ENCODE measurements at regions not wholly inside any gene's neighbourhood (a gene's known extent, or its start where the extent isn't known, plus 50 kb on each side); places are given as distances from the start of the nearest gene placed in this dataset.

DNA sequence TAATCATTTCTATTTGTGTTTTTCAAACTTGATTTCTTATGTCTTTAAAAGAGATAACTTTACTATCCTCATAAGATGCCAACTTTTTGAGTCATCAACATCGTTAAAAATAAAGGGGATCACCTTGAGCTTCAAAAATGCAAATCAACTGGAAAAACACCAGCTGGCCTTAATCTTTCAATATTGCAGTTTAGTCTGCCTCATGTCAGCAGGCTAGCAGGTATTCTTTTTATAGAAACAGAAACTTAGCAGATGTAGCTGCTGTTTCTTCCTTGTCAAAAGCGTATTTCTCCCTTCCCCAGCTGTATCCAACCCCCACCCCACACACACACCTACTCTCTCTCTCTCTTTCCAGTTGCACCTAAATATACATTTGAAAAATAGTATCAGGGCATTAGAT is 154.1 kb upstream of the ZNF804A start:
- Histone ChIP-seq H2AFZ (ENCODE audit: low read depth, low read length) (no peak overlapping the region), H3K4me3 (replicated peaks in 1 of 3; ENCODE audit: insufficient read depth in 1 of 3, low read depth in 1 of 3, low read length in 3 of 3) (no peak overlapping the region), H3K4me1 (ENCODE audit: control insufficient read depth, extremely low read depth, insufficient read depth, low read length) (no peaks in the 10 kb centered on the region), H3K4me2 (ENCODE audit: insufficient read depth, low read length) (no peak overlapping the region), H3K9ac (replicated peaks; ENCODE audit: extremely low read depth, insufficient read depth, low read length) (no peak overlapping the region), H4K20me1 (replicated peaks; ENCODE audit: control insufficient read depth, extremely low read depth, insufficient read depth, low read length) (no peaks in the 10 kb centered on the region), H3K36me3 (ENCODE audit: control insufficient read depth in 2 of 2, extremely low read depth in 1 of 2, insufficient read depth in 2 of 2, low read length in 2 of 2) (no peaks in the 10 kb centered on the region), H3K27me3 (ENCODE audit: control insufficient read depth in 2 of 2, insufficient read depth in 2 of 2, low read length in 2 of 2) (no peaks in the 10 kb centered on the region), H3K79me2 (ENCODE audit: control insufficient read depth, insufficient read depth, low read length) (no peaks in the 10 kb centered on the region), H3K27ac (ENCODE audit: insufficient read depth, low read depth, low read length) (no peak overlapping the region), H3K9me1 (replicated peaks; ENCODE audit: control insufficient read depth, extremely low read depth, insufficient read depth, low read length) (no peaks in the 10 kb centered on the region), H3K9me3 (replicated peaks; ENCODE audit: control insufficient read depth, insufficient read depth, low read length) (no peaks in the 10 kb centered on the region)
- FAIRE-seq (no peak), DNase-seq (ENCODE audit: low read depth, low spot score) (no peak)
- BruUV-seq (replicated peaks), result no TSS peak
- ChIA-PET CTCF (no interaction called here), POLR2A (no interaction called here)
- dilution Hi-C loops (cut with MboI; ENCODE audit: extremely low pct_ligation_motif_present, low sequenced_read_pairs) (no loop called here), intact Hi-C loops (cut with micrococcal nuclease) (no loop called here)
- TF ChIP-seq GATA2 (IDR thresholded peaks at IDR 0.05; ENCODE audit: insufficient read depth, insufficient read length, low read depth, low read length) (no peak), JUN (IDR thresholded peaks at IDR 0.05; ENCODE audit: borderline replicate concordance, insufficient read depth, insufficient read length, low read depth) (no peak), POLR2AphosphoS5 (IDR thresholded peaks at IDR 0.05; ENCODE audit: insufficient read depth, low read depth, low read length) (no peak), POLR2A (IDR thresholded peaks at IDR 0.05; ENCODE audit: low read depth, low read length) (no peak)

- Histone ChIP-seq H3K4me1 (ENCODE audit: control insufficient read depth, extremely low read depth, insufficient read depth, low read length) (no peaks in the 10 kb centered on the region), H4K20me1 (replicated peaks; ENCODE audit: control insufficient read depth, extremely low read depth, insufficient read depth, low read length) (no peaks in the 10 kb centered on the region), H3K36me3 (ENCODE audit: control insufficient read depth in 2 of 2, extremely low read depth in 1 of 2, insufficient read depth in 2 of 2, low read length in 2 of 2) (no peaks in the 10 kb centered on the region), H3K9ac (replicated peaks; ENCODE audit: extremely low read depth, insufficient read depth, low read length) (no peak overlapping the region), H2AFZ (ENCODE audit: low read depth, low read length) (no peak overlapping the region), H3K27ac (ENCODE audit: insufficient read depth, low read depth, low read length) (no peak overlapping the region), H3K79me2 (ENCODE audit: control insufficient read depth, insufficient read depth, low read length) (no peaks in the 10 kb centered on the region), H3K4me3 (replicated peaks in 1 of 3; ENCODE audit: insufficient read depth in 1 of 3, low read depth in 1 of 3, low read length in 3 of 3) (no peak overlapping the region), H3K9me3 (replicated peaks; ENCODE audit: control insufficient read depth, insufficient read depth, low read length) (no peaks in the 10 kb centered on the region), H3K27me3 (ENCODE audit: control insufficient read depth in 2 of 2, insufficient read depth in 2 of 2, low read length in 2 of 2) (no peaks in the 10 kb centered on the region), H3K4me2 (ENCODE audit: insufficient read depth, low read length) (no peak overlapping the region), H3K9me1 (replicated peaks; ENCODE audit: control insufficient read depth, extremely low read depth, insufficient read depth, low read length) (no peaks in the 10 kb centered on the region)
- dilution Hi-C loops (cut with MboI; ENCODE audit: extremely low pct_ligation_motif_present, low sequenced_read_pairs) (no loop called here), intact Hi-C loops (cut with micrococcal nuclease) (no loop called here)
- no TSS peak for BruUV-seq (replicated peaks)
- FAIRE-seq (no peak), DNase-seq (ENCODE audit: low read depth, low spot score) (no peak)
- ChIA-PET POLR2A (no interaction called here), CTCF (no interaction called here)
- TF ChIP-seq CTCF (IDR thresholded peaks at IDR 0.05; ENCODE audit: extremely low read depth in 1 of 2, insufficient read depth in 1 of 2, low read depth in 1 of 2, low read length in 2 of 2) (no peak), POLR2A (IDR thresholded peaks at IDR 0.05; ENCODE audit: low read depth, low read length) (no peak), FOS (IDR thresholded peaks at IDR 0.05; ENCODE audit: borderline replicate concordance, insufficient read depth, low read length) (no peak), POLR2AphosphoS5 (IDR thresholded peaks at IDR 0.05; ENCODE audit: insufficient read depth, low read depth, low read length) (no peak), GATA2 (IDR thresholded peaks at IDR 0.05; ENCODE audit: insufficient read depth, insufficient read length, low read depth, low read length) (no peak), MAX (IDR thresholded peaks at IDR 0.05; ENCODE audit: insufficient read depth, insufficient read length) (no peak), EZH2 (IDR thresholded peaks at IDR 0.05; ENCODE audit: borderline replicate concordance, low read depth, low read length, severe bottlenecking) (no peak), MYC (IDR thresholded peaks at IDR 0.05; ENCODE audit: low read depth, low read length) (no peak), JUN (IDR thresholded peaks at IDR 0.05; ENCODE audit: borderline replicate concordance, insufficient read depth, insufficient read length, low read depth) (no peak)
Observed at GRCh38 chr2:184444623-184445223, 153.6 kb upstream of the ZNF804A start.

Data from endothelial cell of umbilical vein (primary cell).